Prostate gland (tissue), 2 donors: ENCODE measurements at regions not wholly inside any gene's neighbourhood (a gene's known extent, or its start where the extent isn't known, plus 50 kb on each side); places are given as distances from the start of the nearest gene placed in this dataset.

Experiments
- DNase-seq: peaks from one replicate; pipeline ENCODE4 v3.0.0-alpha.2; 2019; ENCODE audit warnings: low spot score
- H3K27ac ChIP-seq, 2 donors: fragments of 200-600 bp; sonication (generic); 2 replicates each; pipeline ENCODE4 v1.5.1; 2017 to 2019
- H3K27me3 ChIP-seq: fragments of 200-600 bp; sonication (generic); replicated peaks from 2 replicates; pipeline ENCODE4 v1.5.1; 2019; ENCODE audit not compliant: insufficient read depth
- H3K36me3 ChIP-seq, 2 donors: fragments of 200-600 bp; sonication (generic); 1 replicate in 1 of 2; 2 replicates in 1 of 2; pipeline versions ENCODE4 v1.5.1 to v1.8.1; 2017 to 2019
- H3K4me1 ChIP-seq: fragments of 200-600 bp; sonication (generic); replicated peaks from 2 replicates; pipeline ENCODE4 v1.5.1; 2019
- H3K4me3 ChIP-seq, 2 donors: fragments of 200-600 bp; sonication (generic); 2 replicates each; pipeline ENCODE4 v1.5.1; 2017 to 2019
- H3K9me3 ChIP-seq: fragments of 200-600 bp; sonication (generic); 2 replicates; pipeline ENCODE4 v1.5.1; 2017
- POLR2A ChIP-seq: fragments of 450-650 bp; IDR thresholded peaks from one replicate; pipeline ENCODE4 v1.6.1; 2016; ENCODE audit warnings: antibody characterized with exemption, mild to moderate bottlenecking
- POLR2AphosphoS5 ChIP-seq: sonication (generic); formaldehyde crosslinking; IDR thresholded peaks from one replicate; pipeline ENCODE4 v1.6.1; 2017; ENCODE audit warnings: antibody characterized with exemption
- whole genome bisulfite sequencing: methylation state at CpG from one replicate; pipeline ENCODE4 v1.1.5; 2018; 5-methylcytosine and 5-hydroxymethylcytosine counted together
- intact Hi-C: fragments of 100-400 bp; cut with DNase I; formaldehyde crosslinking; loops from one replicate; pipeline ENCODE4 v1.14.2; 2022
- TF ChIP-seq, protein P1 (sequence below), 4 experiments: fragments of 200-600 bp in 2 of 4; fragments of 450-650 bp in 2 of 4; sonication (generic) in 2 of 4; IDR thresholded peaks; 1 replicate in 3 of 4; 2 replicates in 1 of 4; pipeline ENCODE4 v1.5.1; 2016 to 2019; ENCODE audit warnings: antibody characterized with exemption in 4 of 4, mild to moderate bottlenecking in 2 of 4, moderate library complexity in 2 of 4

GRCh38 chr1:4263699-4264098 is 363.6 kb upstream of the C1orf174 start:
- intact Hi-C loops = no loop called here
- no peak for TF ChIP-seq POLR2AphosphoS5
- TF ChIP-seq POLR2A = no peak
- TF ChIP-seq, protein P1, sequence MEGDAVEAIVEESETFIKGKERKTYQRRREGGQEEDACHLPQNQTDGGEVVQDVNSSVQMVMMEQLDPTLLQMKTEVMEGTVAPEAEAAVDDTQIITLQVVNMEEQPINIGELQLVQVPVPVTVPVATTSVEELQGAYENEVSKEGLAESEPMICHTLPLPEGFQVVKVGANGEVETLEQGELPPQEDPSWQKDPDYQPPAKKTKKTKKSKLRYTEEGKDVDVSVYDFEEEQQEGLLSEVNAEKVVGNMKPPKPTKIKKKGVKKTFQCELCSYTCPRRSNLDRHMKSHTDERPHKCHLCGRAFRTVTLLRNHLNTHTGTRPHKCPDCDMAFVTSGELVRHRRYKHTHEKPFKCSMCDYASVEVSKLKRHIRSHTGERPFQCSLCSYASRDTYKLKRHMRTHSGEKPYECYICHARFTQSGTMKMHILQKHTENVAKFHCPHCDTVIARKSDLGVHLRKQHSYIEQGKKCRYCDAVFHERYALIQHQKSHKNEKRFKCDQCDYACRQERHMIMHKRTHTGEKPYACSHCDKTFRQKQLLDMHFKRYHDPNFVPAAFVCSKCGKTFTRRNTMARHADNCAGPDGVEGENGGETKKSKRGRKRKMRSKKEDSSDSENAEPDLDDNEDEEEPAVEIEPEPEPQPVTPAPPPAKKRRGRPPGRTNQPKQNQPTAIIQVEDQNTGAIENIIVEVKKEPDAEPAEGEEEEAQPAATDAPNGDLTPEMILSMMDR (IDR thresholded peaks at IDR 0.05) = no peak
- Histone ChIP-seq H3K9me3 (no peaks in the 10 kb centered on the region), H3K4me3 (no peak overlapping the region), H3K4me1 (no peaks in the 10 kb centered on the region), H3K36me3 (no peaks in the 10 kb centered on the region), H3K27ac (no peak overlapping the region), H3K27me3 (peaks cover 6% of the 10 kb centered on the region)
- no peak for DNase-seq
- WGBS = 86% methylated on average over 2 of the region's 2 CpGs

DNA sequence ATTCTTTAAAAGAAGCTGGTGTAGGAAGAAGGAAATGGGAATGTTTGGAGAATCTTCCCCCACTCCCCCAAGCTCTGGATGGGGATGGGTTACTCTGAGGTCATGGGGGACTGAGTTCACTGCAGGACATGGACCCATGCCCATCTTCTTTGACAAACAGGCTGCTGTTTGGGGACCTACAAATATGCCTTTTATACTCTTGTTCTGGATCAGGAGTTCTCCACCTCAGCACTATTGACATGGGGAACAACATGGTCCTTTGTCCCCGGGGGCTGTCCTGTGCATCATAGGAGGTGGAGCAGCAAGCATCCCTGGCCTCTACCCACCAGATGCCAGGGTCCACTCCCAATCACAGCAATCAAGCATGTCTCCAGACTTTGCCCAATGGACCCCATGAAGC is 365.8 kb upstream of the C1orf174 start:
- DNase-seq = no peak
- intact Hi-C loops = no loop called here
- H3K4me1 ChIP-seq = no peaks in the 10 kb centered on the region
- H3K27ac ChIP-seq = no peak overlapping the region
- H3K4me3 ChIP-seq = no peak overlapping the region
- H3K27me3 ChIP-seq = peaks cover 6% of the 10 kb centered on the region
- TF ChIP-seq, protein P1 (IDR thresholded peaks at IDR 0.05) = no peak
- TF ChIP-seq POLR2AphosphoS5 (no peak), POLR2A (no peak)
- no peaks in the 10 kb centered on the region for H3K9me3 ChIP-seq
- 75% methylated on average over 1 of the region's 1 CpG for WGBS
- H3K36me3 ChIP-seq = no peaks in the 10 kb centered on the region

GRCh38 chr1:4267381-4268261 is 367.5 kb upstream of the C1orf174 start:
- Histone ChIP-seq H3K4me1 (no peaks in the 10 kb centered on the region), H3K27ac (no peak overlapping the region), H3K4me3 (no peak overlapping the region), H3K36me3 (no peaks in the 10 kb centered on the region), H3K9me3 (no peaks in the 10 kb centered on the region), H3K27me3 (peaks cover 6% of the 10 kb centered on the region)
- 60% methylated on average over 12 of the region's 12 CpGs for WGBS
- DNase-seq = no peak
- intact Hi-C loops = no loop called here
- TF ChIP-seq POLR2AphosphoS5 = no peak
- no peak for TF ChIP-seq POLR2A
- TF ChIP-seq, protein P1 (IDR thresholded peaks at IDR 0.05) = no peak

DNA sequence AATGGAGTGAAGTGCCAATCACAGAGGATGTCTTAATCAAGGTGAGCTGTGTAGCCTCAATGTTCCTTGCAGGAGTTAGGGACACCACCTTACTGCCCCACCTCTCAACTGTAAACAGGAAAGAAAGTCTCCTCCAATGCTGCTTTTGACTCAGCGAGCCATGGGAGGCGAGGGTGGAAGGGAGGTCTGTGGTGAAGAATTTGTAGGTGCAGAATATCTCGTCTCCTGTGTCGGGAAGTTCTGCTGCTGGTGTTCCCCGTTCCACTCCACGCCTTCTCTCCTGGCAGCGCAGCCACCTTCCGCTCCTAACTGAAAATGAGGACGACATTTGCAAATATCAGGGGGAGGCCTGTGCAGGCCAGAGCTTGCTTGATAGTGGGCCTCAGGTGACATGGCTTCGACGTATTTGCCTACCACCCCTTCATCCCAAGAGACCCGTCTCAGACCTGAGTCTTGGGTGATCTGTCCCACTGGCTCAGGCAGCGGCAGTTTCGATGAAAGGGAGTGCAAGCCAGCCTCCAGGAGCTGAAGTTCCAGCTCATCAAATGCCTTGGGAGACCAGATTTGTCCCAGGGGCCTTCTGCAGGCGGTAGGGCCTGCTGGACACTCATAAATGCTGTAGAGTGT is 368.3 kb upstream of the C1orf174 start:
- WGBS = 88% methylated on average over 15 of the region's 15 CpGs
- Histone ChIP-seq H3K27ac (no peak overlapping the region), H3K27me3 (peaks cover 6% of the 10 kb centered on the region), H3K36me3 (no peaks in the 10 kb centered on the region), H3K4me3 (no peak overlapping the region), H3K4me1 (no peaks in the 10 kb centered on the region), H3K9me3 (no peaks in the 10 kb centered on the region)
- TF ChIP-seq POLR2A = no peak
- TF ChIP-seq, protein P1 (IDR thresholded peaks at IDR 0.05) = no peak
- TF ChIP-seq POLR2AphosphoS5 = no peak
- intact Hi-C loops = no loop called here
- DNase-seq = no peak
